Stimulated activated CD4-positive, alpha-beta T cell treated with anti-CD3 and anti-CD28 coated beads, Interleukin-1b, Interleukin-23, amount 100 ng/mL, for 1 hour (primary cell): ENCODE measurements at regions not wholly inside any gene's neighbourhood (a gene's known extent, or its start where the extent isn't known, plus 50 kb on each side); places are given as distances from the start of the nearest gene placed in this dataset.

Source experiments
- DNase-seq, 2 donors: peaks; one replicate each; pipeline ENCODE4 v3.0.0-alpha.2; 2020; ENCODE audit warnings: low read depth in 2 of 2

- DNase-seq, result no peak
These were observed 402.1 kb upstream of the CHD6 start for GRCh38 chr20:42020316-42020715.

GRCh38 chr20:42018979-42019378, 400.8 kb upstream of the CHD6 start:
- DNase-seq, result no peak

GRCh38 chr20:42010090-42010489, 391.9 kb upstream of the CHD6 start:
- DNase-seq, result no peak

- DNase-seq, result no peak
These were observed 389.1 kb upstream of the CHD6 start for GRCh38 chr20:42007251-42007650.

- DNase-seq, result no peak
These were observed 387.0 kb upstream of the CHD6 start for GRCh38 chr20:42005211-42005610.

GRCh38 chr20:42003380-42003779, 385.2 kb upstream of the CHD6 start:
- no peak for DNase-seq

- DNase-seq, result no peak
These were observed 380.6 kb upstream of the CHD6 start for GRCh38 chr20:41998539-41999341.

- DNase-seq, result no peak
These were observed 378.8 kb upstream of the CHD6 start for GRCh38 chr20:41996951-41997350.

- DNase-seq, result no peak
These were observed 374.3 kb upstream of the CHD6 start for GRCh38 chr20:41992481-41992880.

GRCh38 chr20:41991412-41991811, 373.2 kb upstream of the CHD6 start:
- no peak for DNase-seq

- DNase-seq, result no peak
These were observed 371.9 kb upstream of the CHD6 start for GRCh38 chr20:41989935-41990635.

- no peak for DNase-seq
These were observed 371.0 kb upstream of the CHD6 start for GRCh38 chr20:41989039-41989679.

- no peak for DNase-seq
These were observed 365.9 kb upstream of the CHD6 start for GRCh38 chr20:41984031-41984430.

GRCh38 chr20:41983159-41983558, 365.0 kb upstream of the CHD6 start:
- no peak for DNase-seq

- DNase-seq, result no peak
These were observed 363.6 kb upstream of the CHD6 start for GRCh38 chr20:41981746-41982145.

- DNase-seq, result no peak
These were observed 360.7 kb upstream of the CHD6 start for GRCh38 chr20:41978875-41979274.

- DNase-seq, result no peak
These were observed 360.1 kb upstream of the CHD6 start for GRCh38 chr20:41978246-41978790.

- no peak for DNase-seq
These were observed 351.5 kb upstream of the CHD6 start for GRCh38 chr20:41969656-41970055.

GRCh38 chr20:41960166-41960565, 342.0 kb upstream of the CHD6 start:
- no peak for DNase-seq

- DNase-seq, result no peak
These were observed 340.2 kb upstream of the CHD6 start for GRCh38 chr20:41958391-41958790.

- no peak for DNase-seq
These were observed 338.3 kb upstream of the CHD6 start for GRCh38 chr20:41956338-41957074.

- DNase-seq, result no peak
These were observed 334.0 kb upstream of the CHD6 start for GRCh38 chr20:41952166-41952565.
